SK-N-DZ (cell line): ENCODE measurements at regions not wholly inside any gene's neighbourhood (a gene's known extent, or its start where the extent isn't known, plus 50 kb on each side); places are given as distances from the start of the nearest gene placed in this dataset.
A peak's percentile ranks its signal among the peaks of the same experiment; 100 is the strongest.

Experiments used
- DNase-seq: peaks from one replicate; pipeline ENCODE4 v3.0.0-alpha.2; 2015; ENCODE audit warnings: low spot score

GRCh38 chr16:51734220-51734619, 583.1 kb upstream of the SALL1 start:
- no peak for DNase-seq

- DNase-seq = no peak
Measured at GRCh38 chr16:51733181-51733580, 582.1 kb upstream of the SALL1 start.

- DNase-seq = no peak
Measured at GRCh38 chr16:51731160-51731559, 580.1 kb upstream of the SALL1 start.

GRCh38 chr16:51723036-51723724, 572.1 kb upstream of the SALL1 start:
- DNase-seq = peak; percentile 54

GRCh38 chr16:51722467-51722866, 571.4 kb upstream of the SALL1 start:
- no peak for DNase-seq

GRCh38 chr16:51719376-51719775, 568.3 kb upstream of the SALL1 start:
- DNase-seq = no peak

GRCh38 chr16:51716195-51716594, 565.1 kb upstream of the SALL1 start:
- DNase-seq = no peak

- no peak for DNase-seq
Measured at GRCh38 chr16:51713502-51713901, 562.4 kb upstream of the SALL1 start.

- no peak for DNase-seq
Measured at GRCh38 chr16:51710905-51711563, 560.0 kb upstream of the SALL1 start.

- no peak for DNase-seq
Measured at GRCh38 chr16:51710186-51710585, 559.1 kb upstream of the SALL1 start.

GRCh38 chr16:51708861-51709260, 557.8 kb upstream of the SALL1 start:
- no peak for DNase-seq

GRCh38 chr16:51707666-51708065, 556.6 kb upstream of the SALL1 start:
- DNase-seq = no peak

GRCh38 chr16:51705142-51705541, 554.1 kb upstream of the SALL1 start:
- no peak for DNase-seq

- DNase-seq = no peak
Measured at GRCh38 chr16:51701025-51701424, 550.0 kb upstream of the SALL1 start.

GRCh38 chr16:51699686-51700396, 548.8 kb upstream of the SALL1 start:
- DNase-seq = no peak

GRCh38 chr16:51698647-51699046, 547.6 kb upstream of the SALL1 start:
- DNase-seq = no peak

- no peak for DNase-seq
Measured at GRCh38 chr16:51697454-51697853, 546.4 kb upstream of the SALL1 start.

- DNase-seq = no peak
Measured at GRCh38 chr16:51696376-51696775, 545.3 kb upstream of the SALL1 start.

GRCh38 chr16:51691109-51691508, 540.0 kb upstream of the SALL1 start:
- no peak for DNase-seq

- DNase-seq = no peak
Measured at GRCh38 chr16:51685498-51685897, 534.4 kb upstream of the SALL1 start.

GRCh38 chr16:51683882-51684281, 532.8 kb upstream of the SALL1 start:
- no peak for DNase-seq

- no peak for DNase-seq
Measured at GRCh38 chr16:51682905-51683304, 531.8 kb upstream of the SALL1 start.

- no peak for DNase-seq
Measured at GRCh38 chr16:51674615-51675014, 523.5 kb upstream of the SALL1 start.
